Body of pancreas (tissue), 4 donors: ENCODE measurements at regions not wholly inside any gene's neighbourhood (a gene's known extent, or its start where the extent isn't known, plus 50 kb on each side); places are given as distances from the start of the nearest gene placed in this dataset.

Experiments used
- ATAC-seq: fragments of 150-250 bp; one replicate; pipeline ENCODE4 v1.9.1; 2016
- DNase-seq, 4 donors: peaks; one replicate each; pipeline ENCODE4 v3.0.0-alpha.2; 2019
- H3K27ac ChIP-seq, 4 donors: fragments of 200-600 bp; sonication (generic); 1 replicate in 3 of 4; 2 replicates in 1 of 4; pipeline versions ENCODE4 v1.5.1 to v1.6.1; 2016 to 2019; ENCODE audit warnings: mild to moderate bottlenecking in 1 of 4, mixed read lengths in 1 of 4, moderate library complexity in 1 of 4
- H3K27me3 ChIP-seq, 2 donors: fragments of 200-600 bp; sonication (generic); one replicate each; pipeline ENCODE4 v1.6.0; 2016; ENCODE audit warnings: mild to moderate bottlenecking in 1 of 2
- H3K36me3 ChIP-seq, 2 donors: fragments of 200-600 bp; sonication (generic); replicated peaks in 1 of 2; 2 replicates each; pipeline ENCODE4 v1.5.1; 2016; ENCODE audit warnings: low read depth in 2 of 2; ENCODE audit not compliant: insufficient read depth in 1 of 2
- H3K4me1 ChIP-seq: fragments of 200-600 bp; sonication (generic); one replicate; pipeline ENCODE4 v1.6.0; 2016
- H3K4me3 ChIP-seq, 2 donors: fragments of 200-600 bp; sonication (generic); 1 replicate in 1 of 2; 2 replicates in 1 of 2; pipeline ENCODE4 v1.5.1; 2016 to 2019
- H3K9me3 ChIP-seq, 3 donors: fragments of 200-600 bp; sonication (generic); 1 replicate in 2 of 3; 2 replicates in 1 of 3; pipeline ENCODE4 v1.5.1; 2016
- POLR2A ChIP-seq, 3 donors: fragments of 450-650 bp; IDR thresholded peaks; one replicate each; pipeline ENCODE4 v1.6.1; 2016; ENCODE audit warnings: antibody characterized with exemption in 3 of 3, mild to moderate bottlenecking in 2 of 3
- WGBS, 2 donors: methylation state at CpG; one replicate each; pipeline ENCODE4 v1.1.5; 2017; 5-methylcytosine and 5-hydroxymethylcytosine counted together
- intact Hi-C: fragments of 100-400 bp; cut with DNase I; formaldehyde crosslinking; loops from one replicate; pipeline ENCODE4 v1.15.1; 2023
- TF ChIP-seq, protein P1 (sequence below), 7 experiments: fragments of 450-650 bp in 4 of 7; fragments of 200-600 bp in 3 of 7; sonication (generic) in 3 of 7; IDR thresholded peaks; one replicate each; pipeline ENCODE4 v1.5.1; 2016 to 2019; ENCODE audit warnings: antibody characterized with exemption in 7 of 7

DNA sequence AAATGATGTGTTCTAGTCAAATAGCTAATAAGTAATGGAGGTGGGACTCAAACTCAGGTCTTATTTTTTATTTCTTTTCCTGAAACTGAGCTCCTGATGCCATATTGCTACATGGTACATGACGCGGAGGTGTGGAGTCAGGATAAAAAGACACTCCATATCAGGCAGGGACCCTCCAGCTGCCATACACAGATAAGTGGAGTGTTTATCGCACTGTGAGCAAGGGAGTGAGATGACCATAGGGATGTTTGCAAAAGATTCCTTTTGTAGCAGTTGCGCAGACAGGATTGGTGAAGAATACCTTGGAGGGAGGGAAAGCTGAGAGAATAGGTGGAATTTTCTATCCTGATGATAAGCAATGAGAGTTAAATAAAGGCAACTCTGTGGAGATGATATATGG, 657.2 kb downstream of the RNF144A start:
- no peaks in the 10 kb centered on the region for H3K27me3 ChIP-seq
- intact Hi-C loops = no loop called here
- no peak for DNase-seq
- H3K27ac ChIP-seq = no peak overlapping the region
- 66 to 67% methylated on average over 4 of the region's 4 CpGs for WGBS, 2 donors
- no peaks in the 10 kb centered on the region for H3K36me3 ChIP-seq
- TF ChIP-seq, protein P1, sequence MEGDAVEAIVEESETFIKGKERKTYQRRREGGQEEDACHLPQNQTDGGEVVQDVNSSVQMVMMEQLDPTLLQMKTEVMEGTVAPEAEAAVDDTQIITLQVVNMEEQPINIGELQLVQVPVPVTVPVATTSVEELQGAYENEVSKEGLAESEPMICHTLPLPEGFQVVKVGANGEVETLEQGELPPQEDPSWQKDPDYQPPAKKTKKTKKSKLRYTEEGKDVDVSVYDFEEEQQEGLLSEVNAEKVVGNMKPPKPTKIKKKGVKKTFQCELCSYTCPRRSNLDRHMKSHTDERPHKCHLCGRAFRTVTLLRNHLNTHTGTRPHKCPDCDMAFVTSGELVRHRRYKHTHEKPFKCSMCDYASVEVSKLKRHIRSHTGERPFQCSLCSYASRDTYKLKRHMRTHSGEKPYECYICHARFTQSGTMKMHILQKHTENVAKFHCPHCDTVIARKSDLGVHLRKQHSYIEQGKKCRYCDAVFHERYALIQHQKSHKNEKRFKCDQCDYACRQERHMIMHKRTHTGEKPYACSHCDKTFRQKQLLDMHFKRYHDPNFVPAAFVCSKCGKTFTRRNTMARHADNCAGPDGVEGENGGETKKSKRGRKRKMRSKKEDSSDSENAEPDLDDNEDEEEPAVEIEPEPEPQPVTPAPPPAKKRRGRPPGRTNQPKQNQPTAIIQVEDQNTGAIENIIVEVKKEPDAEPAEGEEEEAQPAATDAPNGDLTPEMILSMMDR (IDR thresholded peaks at IDR 0.05) = no peak
- no peak for TF ChIP-seq POLR2A (IDR thresholded peaks at IDR 0.05)
- H3K4me1 ChIP-seq = no peaks in the 10 kb centered on the region
- no peak for ATAC-seq
- H3K4me3 ChIP-seq = no peak overlapping the region
- no peaks in the 10 kb centered on the region for H3K9me3 ChIP-seq

DNA sequence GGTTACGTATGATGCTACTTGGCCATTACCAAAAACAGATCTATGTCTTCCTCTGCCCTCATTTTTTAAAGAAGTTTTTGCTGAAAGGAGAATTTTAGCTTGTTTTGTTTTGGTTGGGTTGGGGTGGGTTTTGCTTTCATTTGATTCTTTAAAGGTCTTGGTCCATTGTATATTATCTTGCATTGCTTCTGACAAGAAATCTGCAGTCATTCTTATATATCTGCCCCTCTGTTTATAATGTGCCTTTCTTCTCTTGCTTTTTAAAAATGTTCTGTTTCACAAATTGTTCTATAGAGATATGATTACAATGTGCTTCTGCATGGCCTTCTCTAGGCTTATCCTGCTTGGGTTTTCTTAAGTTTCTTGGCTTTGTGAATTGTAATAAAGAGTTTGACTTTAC, 660.6 kb downstream of the RNF144A start:
- Histone ChIP-seq H3K27ac (no peak overlapping the region), H3K27me3 (no peaks in the 10 kb centered on the region), H3K4me3 (no peak overlapping the region), H3K36me3 (no peaks in the 10 kb centered on the region), H3K4me1 (no peaks in the 10 kb centered on the region), H3K9me3 (no peaks in the 10 kb centered on the region)
- no peak for TF ChIP-seq POLR2A (IDR thresholded peaks at IDR 0.05)
- TF ChIP-seq, protein P1 (IDR thresholded peaks at IDR 0.05) = no peak
- intact Hi-C loops = no loop called here
- no peak for ATAC-seq
- DNase-seq = no peak
- WGBS, 2 donors = 96 to 100% methylated on average over 1 of the region's 1 CpG

DNA sequence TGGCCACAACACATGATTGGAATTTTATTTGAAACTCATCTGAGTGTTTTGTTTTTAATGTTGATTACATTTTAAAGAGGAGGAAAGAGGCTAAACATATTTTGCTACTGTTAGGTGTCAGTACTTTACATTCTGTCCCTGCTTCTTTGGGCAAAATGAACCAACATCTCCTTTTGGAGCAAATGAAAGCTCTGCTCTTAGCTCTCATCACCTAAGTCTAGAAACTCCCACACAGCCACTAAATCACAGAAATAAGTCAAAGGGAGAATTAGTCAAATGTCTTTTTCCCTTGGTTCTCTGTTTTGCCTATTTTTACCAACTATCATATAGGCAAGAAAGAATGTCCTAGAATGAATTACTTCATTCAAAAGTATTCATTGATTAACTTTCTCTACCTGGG, 666.8 kb downstream of the RNF144A start:
- no peaks in the 10 kb centered on the region for H3K9me3 ChIP-seq
- no peak for ATAC-seq
- H3K36me3 ChIP-seq = no peaks in the 10 kb centered on the region
- H3K27ac ChIP-seq = no peak overlapping the region
- H3K4me1 ChIP-seq = no peaks in the 10 kb centered on the region
- no peak overlapping the region for H3K4me3 ChIP-seq
- no peak for DNase-seq
- intact Hi-C loops = no loop called here
- TF ChIP-seq, protein P1 (IDR thresholded peaks at IDR 0.05) = no peak
- no peaks in the 10 kb centered on the region for H3K27me3 ChIP-seq

DNA sequence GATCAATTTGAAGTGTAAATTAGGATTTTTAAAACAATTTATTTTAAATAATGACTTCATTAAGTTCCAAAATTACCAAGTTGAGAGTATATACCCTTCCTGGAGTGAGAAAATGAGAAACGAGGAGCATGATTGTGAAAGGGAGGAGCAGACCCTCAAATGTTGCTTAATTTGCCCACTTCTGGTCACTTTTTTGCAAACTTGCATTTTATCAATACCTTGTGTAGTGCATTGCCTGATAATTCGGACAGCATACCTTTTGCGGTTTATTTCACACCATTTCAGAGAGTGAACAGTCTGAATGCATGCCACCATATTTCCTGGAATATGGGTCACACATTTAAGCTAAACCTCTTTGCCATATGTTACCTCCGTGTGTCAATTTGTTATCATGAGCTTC, 669.7 kb downstream of the RNF144A start:
- H3K27me3 ChIP-seq = no peaks in the 10 kb centered on the region
- H3K27ac ChIP-seq = no peak overlapping the region
- intact Hi-C loops = no loop called here
- H3K36me3 ChIP-seq = no peaks in the 10 kb centered on the region
- no peak overlapping the region for H3K4me3 ChIP-seq
- 81 to 83% methylated on average over 4 of the region's 4 CpGs for WGBS, 2 donors
- TF ChIP-seq POLR2A (IDR thresholded peaks at IDR 0.05) = no peak
- TF ChIP-seq, protein P1 (IDR thresholded peaks at IDR 0.05) = no peak
- DNase-seq (no peak), ATAC-seq (no peak)
- H3K4me1 ChIP-seq = no peaks in the 10 kb centered on the region
- H3K9me3 ChIP-seq = no peaks in the 10 kb centered on the region

DNA sequence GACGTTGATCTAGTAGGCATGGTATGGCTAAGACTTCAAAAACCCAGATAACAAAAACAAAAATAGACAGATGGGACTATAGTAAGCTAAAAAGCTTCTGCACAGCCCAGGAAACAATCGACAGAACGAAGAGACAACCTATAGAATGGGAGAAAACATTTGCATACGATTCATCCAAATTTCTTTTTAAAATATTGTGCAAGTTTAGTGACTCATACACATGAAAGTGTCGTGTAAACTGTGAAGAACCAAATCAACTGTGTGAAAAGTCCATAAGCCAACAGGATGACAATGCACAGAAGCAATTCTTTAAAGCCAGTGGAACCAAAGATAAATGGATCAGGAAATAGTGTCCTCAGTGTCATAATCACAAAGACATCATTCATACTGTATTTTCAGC, 671.1 kb downstream of the RNF144A start:
- TF ChIP-seq, protein P1 (IDR thresholded peaks at IDR 0.05) = no peak
- TF ChIP-seq POLR2A (IDR thresholded peaks at IDR 0.05) = no peak
- intact Hi-C loops = no loop called here
- H3K27me3 ChIP-seq = no peaks in the 10 kb centered on the region
- WGBS, 2 donors = 70 to 73% methylated on average over 5 of the region's 5 CpGs
- DNase-seq (no peak), ATAC-seq (no peak)
- H3K4me1 ChIP-seq = no peaks in the 10 kb centered on the region
- H3K4me3 ChIP-seq = no peak overlapping the region
- no peaks in the 10 kb centered on the region for H3K9me3 ChIP-seq
- H3K27ac ChIP-seq = no peak overlapping the region
- no peaks in the 10 kb centered on the region for H3K36me3 ChIP-seq
